GM23338 (cell line): ENCODE measurements at regions not wholly inside any gene's neighbourhood (a gene's known extent, or its start where the extent isn't known, plus 50 kb on each side); places are given as distances from the start of the nearest gene placed in this dataset.

Experiments
- CREB1 ChIP-seq: fragments of 250-450 bp; sonication (Bioruptor Pico); IDR thresholded peaks from 2 replicates; pipeline ENCODE4 v1.5.0; 2020; ENCODE audit warnings: low read depth, mild to moderate bottlenecking, moderate library complexity
- CTCF ChIP-seq, 2 experiments: fragments of 200-600 bp in 1 of 2; sonication (generic) in 1 of 2; conservative IDR thresholded peaks; 2 replicates each; pipeline versions ENCODE4 v1.5.1 to v1.6.1; 2016 to 2017; ENCODE audit warnings: antibody characterized with exemption in 2 of 2, low read depth in 2 of 2, mild to moderate bottlenecking in 2 of 2, moderate library complexity in 1 of 2
- ETS1 ChIP-seq: IDR thresholded peaks from 2 replicates; pipeline ENCODE4 v1.6.1; 2016; ENCODE audit warnings: antibody characterized with exemption
- EZH2 ChIP-seq: fragments of 200-600 bp; sonication (generic); IDR thresholded peaks from one replicate; pipeline ENCODE4 v1.8.0; 2017; ENCODE audit warnings: antibody characterized with exemption, mild to moderate bottlenecking, low read depth; ENCODE audit not compliant: unreplicated experiment
- EZH2phosphoT487 ChIP-seq: fragments of 200-600 bp; sonication (generic); IDR thresholded peaks from one replicate; pipeline ENCODE4 v1.8.1; 2018; ENCODE audit warnings: antibody characterized with exemption; ENCODE audit not compliant: unreplicated experiment
- JUNB ChIP-seq: IDR thresholded peaks from one replicate; pipeline ENCODE4 v1.6.1; 2016; ENCODE audit warnings: antibody characterized with exemption; ENCODE audit not compliant: unreplicated experiment
- NANOG ChIP-seq: IDR thresholded peaks from 2 replicates; pipeline ENCODE4 v1.6.1; 2016; ENCODE audit warnings: antibody characterized with exemption, borderline replicate concordance
- POLR2AphosphoS5 ChIP-seq: IDR thresholded peaks from 2 replicates; pipeline ENCODE4 v1.6.1; 2016; ENCODE audit warnings: antibody characterized with exemption, low read depth
- REST ChIP-seq: IDR thresholded peaks from one replicate; pipeline ENCODE4 v1.6.1; 2018; ENCODE audit warnings: antibody characterized with exemption; ENCODE audit not compliant: unreplicated experiment
- STAT1 ChIP-seq: IDR thresholded peaks from one replicate; pipeline ENCODE4 v1.6.1; 2016; ENCODE audit warnings: antibody characterized with exemption; ENCODE audit not compliant: unreplicated experiment
- ZNF114 ChIP-seq: fragments of 250-450 bp; sonication (Bioruptor Pico); IDR thresholded peaks from 2 replicates; pipeline ENCODE4 v1.5.0; 2020; ENCODE audit warnings: mild to moderate bottlenecking, moderate library complexity
- ZNF331 ChIP-seq: fragments of 250-450 bp; sonication (Bioruptor Pico); IDR thresholded peaks from 2 replicates; pipeline ENCODE4 v1.5.0; 2020; ENCODE audit warnings: low read depth, mild to moderate bottlenecking, moderate library complexity

- no peak for TF ChIP-seq REST
- no peak for TF ChIP-seq POLR2AphosphoS5
- TF ChIP-seq EZH2phosphoT487: no peak
- no peak for TF ChIP-seq CTCF (conservative IDR thresholded peaks at IDR 0.05; ENCODE audit: low read depth in 2 of 2)
- no peak for TF ChIP-seq EZH2
- TF ChIP-seq CREB1: no peak
- TF ChIP-seq ZNF331 (CRISPR knock-in tag): no peak
- no peak for TF ChIP-seq JUNB
- TF ChIP-seq ZNF114 (CRISPR knock-in tag): no peak
- no peak for TF ChIP-seq NANOG
- TF ChIP-seq STAT1: no peak
- no peak for TF ChIP-seq ETS1
These were observed 138.7 kb upstream of the CELF2 start for GRCh38 chr10:10878963-10879362.
